Coronary artery (tissue), 2 donors: ENCODE measurements at regions not wholly inside any gene's neighbourhood (a gene's known extent, or its start where the extent isn't known, plus 50 kb on each side); places are given as distances from the start of the nearest gene placed in this dataset.

ENCODE experiments used
- DNase-seq: peaks from one replicate; pipeline ENCODE4 v3.0.0-alpha.2; 2017; ENCODE audit warnings: low spot score
- H3K27ac ChIP-seq, 2 donors: fragments of 200-600 bp; sonication (generic); one replicate each; pipeline ENCODE4 v1.5.1; 2016 to 2019
- H3K4me3 ChIP-seq: fragments of 200-600 bp; sonication (generic); 2 replicates; pipeline ENCODE4 v1.5.1; 2016; ENCODE audit warnings: mild to moderate bottlenecking, moderate library complexity
- CTCF ChIP-seq: fragments of 200-600 bp; sonication (generic); IDR thresholded peaks from one replicate; pipeline ENCODE4 v1.5.1; 2019; ENCODE audit warnings: antibody characterized with exemption

GRCh38 chr13:39867807-39868206, 212.3 kb downstream of the COG6 start:
- no peak for DNase-seq
- TF ChIP-seq CTCF: no peak

GRCh38 chr13:39870197-39870747, 214.8 kb downstream of the COG6 start:
- no peak for TF ChIP-seq CTCF
- Histone ChIP-seq H3K4me3 (no peak overlapping the region), H3K27ac (no peak overlapping the region)
- DNase-seq: no peak

More at GRCh38 chr13:39867807-39868206, 212.3 kb downstream of the COG6 start:
- H3K4me3 ChIP-seq: no peak overlapping the region
- no peak overlapping the region for H3K27ac ChIP-seq

GRCh38 chr13:39874331-39875053, 219.0 kb downstream of the COG6 start:
- no peak for DNase-seq
- TF ChIP-seq CTCF: no peak
- no peak overlapping the region for H3K4me3 ChIP-seq
- H3K27ac ChIP-seq: no peak overlapping the region

- no peak for DNase-seq
- peak overlapping the region in 1 of 2 donors; percentile 34 for H3K27ac ChIP-seq
- no peak for TF ChIP-seq CTCF
- no peak overlapping the region for H3K4me3 ChIP-seq
These were observed 219.9 kb downstream of the COG6 start for GRCh38 chr13:39875111-39875987.

- no peak for TF ChIP-seq CTCF
- no peak for DNase-seq
These were observed 220.8 kb downstream of the COG6 start for GRCh38 chr13:39876258-39876657.

GRCh38 chr13:39877134-39877533, 221.7 kb downstream of the COG6 start:
- Histone ChIP-seq H3K4me3 (no peak overlapping the region), H3K27ac (no peak overlapping the region)
- TF ChIP-seq CTCF: no peak
- DNase-seq: no peak

More at GRCh38 chr13:39876258-39876657, 220.8 kb downstream of the COG6 start:
- Histone ChIP-seq H3K27ac (no peak overlapping the region), H3K4me3 (no peak overlapping the region)
